ENCODE measurements at regions not wholly inside any gene's neighbourhood (a gene's known extent, or its start where the extent isn't known, plus 50 kb on each side); places are given as distances from the start of the nearest gene placed in this dataset.

- DNase-seq (ENCODE audit: low read depth) = no peak
Measured at GRCh38 chr1:101153692-101154091, 83.1 kb upstream of the S1PR1 start.

GRCh38 chr1:101152633-101153032, 84.2 kb upstream of the S1PR1 start:
- no peak for DNase-seq (ENCODE audit: low read depth)

GRCh38 chr1:101151286-101151685, 85.5 kb upstream of the S1PR1 start:
- no peak for DNase-seq (ENCODE audit: low read depth)

GRCh38 chr1:101150670-101151069, 86.1 kb upstream of the S1PR1 start:
- peak; percentile 55 for DNase-seq (ENCODE audit: low read depth)

GRCh38 chr1:101150266-101150665, 86.6 kb upstream of the S1PR1 start:
- no peak for DNase-seq (ENCODE audit: low read depth)

GRCh38 chr1:101148980-101149379, 87.8 kb upstream of the S1PR1 start:
- DNase-seq (ENCODE audit: low read depth) = no peak

- DNase-seq (ENCODE audit: low read depth) = no peak
Measured at GRCh38 chr1:101147381-101147780, 89.4 kb upstream of the S1PR1 start.

- no peak for DNase-seq (ENCODE audit: low read depth)
Measured at GRCh38 chr1:101145449-101145820, 91.4 kb upstream of the S1PR1 start.

- no peak for DNase-seq (ENCODE audit: low read depth)
Measured at GRCh38 chr1:101144671-101145448, 92.0 kb upstream of the S1PR1 start.

- no peak for DNase-seq (ENCODE audit: low read depth)
Measured at GRCh38 chr1:101142244-101142643, 94.6 kb upstream of the S1PR1 start.

- no peak for DNase-seq (ENCODE audit: low read depth)
Measured at GRCh38 chr1:101141376-101141775, 95.4 kb upstream of the S1PR1 start.

GRCh38 chr1:101139821-101140718, 96.7 kb upstream of the S1PR1 start:
- DNase-seq (ENCODE audit: low read depth) = no peak

GRCh38 chr1:101139130-101139529, 97.7 kb upstream of the S1PR1 start:
- DNase-seq (ENCODE audit: low read depth) = no peak

- peak; percentile 28 for DNase-seq (ENCODE audit: low read depth)
Measured at GRCh38 chr1:101137144-101138126, 99.4 kb upstream of the S1PR1 start.

GRCh38 chr1:101136739-101137138, 100.1 kb upstream of the S1PR1 start:
- peak; percentile 53 for DNase-seq (ENCODE audit: low read depth)

- no peak for DNase-seq (ENCODE audit: low read depth)
Measured at GRCh38 chr1:101136271-101136670, 100.5 kb upstream of the S1PR1 start.

- DNase-seq (ENCODE audit: low read depth) = no peak
Measured at GRCh38 chr1:101135526-101135925, 101.3 kb upstream of the S1PR1 start.

- no peak for DNase-seq (ENCODE audit: low read depth)
Measured at GRCh38 chr1:101131239-101131843, 105.5 kb upstream of the S1PR1 start.

GRCh38 chr1:101130673-101131072, 105.1 kb upstream of the DPH5 start:
- peak; percentile 69 for DNase-seq (ENCODE audit: low read depth)

- DNase-seq (ENCODE audit: low read depth) = no peak
Measured at GRCh38 chr1:101128846-101129245, 103.3 kb upstream of the DPH5 start.

- no peak for DNase-seq (ENCODE audit: low read depth)
Measured at GRCh38 chr1:101128211-101128727, 102.7 kb upstream of the DPH5 start.

Measured in HT1080 (cell line).